ENCODE measurements at regions not wholly inside any gene's neighbourhood (a gene's known extent, or its start where the extent isn't known, plus 50 kb on each side); places are given as distances from the start of the nearest gene placed in this dataset.

- H3K27ac ChIP-seq (ENCODE audit: extremely low read depth, low read depth, low read length) = no peak overlapping the region
- H3K4me1 ChIP-seq (ENCODE audit: control insufficient read depth, insufficient read depth, low read length) = no peaks in the 10 kb centered on the region
- TF ChIP-seq ZNF214 (tag by site-specific recombination; IDR thresholded peaks at IDR 0.05; ENCODE audit: borderline replicate concordance) = no peak
- no peak for TF ChIP-seq ZNF48 (tag by site-specific recombination; IDR thresholded peaks at IDR 0.05)
- TF ChIP-seq ZBTB1 (tag by site-specific recombination; IDR thresholded peaks at IDR 0.05) = no peak
- no peak for TF ChIP-seq ZNF391 (tag by site-specific recombination; IDR thresholded peaks at IDR 0.05; ENCODE audit: borderline replicate concordance, low read depth)
- no peak for TF ChIP-seq ZNF791 (tag by site-specific recombination; IDR thresholded peaks at IDR 0.05)
- TF ChIP-seq ZNF223 (tag by site-specific recombination; IDR thresholded peaks at IDR 0.05) = no peak
- no peak for TF ChIP-seq SP7 (tag by site-specific recombination; IDR thresholded peaks at IDR 0.05)
- no peak for TF ChIP-seq IKZF3 (tag by site-specific recombination; IDR thresholded peaks at IDR 0.05)
- TF ChIP-seq RBAK (tag by site-specific recombination; IDR thresholded peaks at IDR 0.05) = no peak
- TF ChIP-seq ZNF560 (tag by site-specific recombination; IDR thresholded peaks at IDR 0.05; ENCODE audit: borderline replicate concordance) = no peak
- TF ChIP-seq ZNF23 (tag by site-specific recombination; IDR thresholded peaks at IDR 0.05; ENCODE audit: borderline replicate concordance) = no peak
- TF ChIP-seq ZNF121 (tag by site-specific recombination; IDR thresholded peaks at IDR 0.05) = no peak
- no peak for TF ChIP-seq WT1 (tag by site-specific recombination; IDR thresholded peaks at IDR 0.05)
- TF ChIP-seq ZNF146 (tag by site-specific recombination; IDR thresholded peaks at IDR 0.05) = no peak
- no peak for TF ChIP-seq KLF17 (tag by site-specific recombination; IDR thresholded peaks at IDR 0.05)
- TF ChIP-seq SCRT1 (tag by site-specific recombination; IDR thresholded peaks at IDR 0.05; ENCODE audit: borderline replicate concordance) = no peak
- no peak for TF ChIP-seq ZNF10 (tag by site-specific recombination; IDR thresholded peaks at IDR 0.05)
- no peak for TF ChIP-seq ZNF416 (tag by site-specific recombination; IDR thresholded peaks at IDR 0.05)
- TF ChIP-seq ZXDB (tag by site-specific recombination; IDR thresholded peaks at IDR 0.05) = no peak
- H3K9me3 ChIP-seq (ENCODE audit: control insufficient read depth, insufficient read depth, low read depth, low read length) = no peaks in the 10 kb centered on the region
- H3K4me3 ChIP-seq (ENCODE audit: low read depth, low read length) = no peak overlapping the region
- POLR2A ChIA-PET = no interaction called here
- CTCF ChIA-PET = no interaction called here
- no peaks in the 10 kb centered on the region for H3K36me3 ChIP-seq (ENCODE audit: control insufficient read depth in 2 of 2, insufficient read depth in 1 of 2, low read length in 2 of 2)
Observed at GRCh38 chr5:121758615-121759014, 93.1 kb upstream of the FTMT start.

- ChIA-PET POLR2A (no interaction called here), CTCF (no interaction called here)
- H3K36me3 ChIP-seq (ENCODE audit: control insufficient read depth in 2 of 2, insufficient read depth in 1 of 2, low read length in 2 of 2) = no peaks in the 10 kb centered on the region
- H3K9me3 ChIP-seq (ENCODE audit: control insufficient read depth, insufficient read depth, low read depth, low read length) = no peaks in the 10 kb centered on the region
- no peak overlapping the region for H3K27ac ChIP-seq (ENCODE audit: extremely low read depth, low read depth, low read length)
- H3K4me3 ChIP-seq (ENCODE audit: low read depth, low read length) = no peak overlapping the region
- no peaks in the 10 kb centered on the region for H3K4me1 ChIP-seq (ENCODE audit: control insufficient read depth, insufficient read depth, low read length)
- TF ChIP-seq ZNF610 (tag by site-specific recombination; IDR thresholded peaks at IDR 0.05; ENCODE audit: borderline replicate concordance) = no peak
- TF ChIP-seq ZNF132 (tag by site-specific recombination; IDR thresholded peaks at IDR 0.05; ENCODE audit: borderline replicate concordance) = no peak
- TF ChIP-seq ZNF26 (tag by site-specific recombination; IDR thresholded peaks at IDR 0.05) = no peak
- no peak for TF ChIP-seq SETDB1 (IDR thresholded peaks at IDR 0.05; ENCODE audit: insufficient read length, low read length)
- no peak for TF ChIP-seq ZBTB26 (tag by site-specific recombination; optimal IDR thresholded peaks at IDR 0.05)
- no peak for TF ChIP-seq ZNF274 (IDR thresholded peaks at IDR 0.05; ENCODE audit: low read length)
- no peak for TF ChIP-seq ZNF274 (tag by site-specific recombination; IDR thresholded peaks at IDR 0.05; ENCODE audit: borderline replicate concordance)
- no peak for TF ChIP-seq HOXC10 (CRISPR knock-in tag; IDR thresholded peaks at IDR 0.05)
- no peak for TF ChIP-seq RBAK (tag by site-specific recombination; IDR thresholded peaks at IDR 0.05)
- TF ChIP-seq MZF1 (tag by site-specific recombination; IDR thresholded peaks at IDR 0.05; ENCODE audit: borderline replicate concordance) = no peak
- TF ChIP-seq ZBTB20 (tag by site-specific recombination; IDR thresholded peaks at IDR 0.05) = no peak
- TF ChIP-seq PRDM10 (tag by site-specific recombination; IDR thresholded peaks at IDR 0.05) = no peak
Observed at GRCh38 chr5:121762426-121762825, 89.3 kb upstream of the FTMT start.
